GM18868 (cell line): ENCODE measurements at regions not wholly inside any gene's neighbourhood (a gene's known extent, or its start where the extent isn't known, plus 50 kb on each side); places are given as distances from the start of the nearest gene placed in this dataset.
"Not testable (repeated sequence)": the region's sequence is repeated elsewhere in the genome, so short reads cannot be mapped to it uniquely, and the experiment has no call there.

Source experiments
- ATAC-seq: cut with Tn5 transposase; IDR thresholded peaks from one replicate; pipeline ENCODE4 v1.9.1; 2021; ENCODE audit warnings: mild to moderate bottlenecking, moderate library complexity; ENCODE audit not compliant: unreplicated experiment

GRCh38 chr1:69058454-69058853, 509.3 kb upstream of the LRRC7 start:
- ATAC-seq = no peak

GRCh38 chr1:69070660-69071373, 496.9 kb upstream of the LRRC7 start:
- ATAC-seq = peak; percentile 86

GRCh38 chr1:69073176-69073575, 494.5 kb upstream of the LRRC7 start:
- no peak for ATAC-seq

DNA sequence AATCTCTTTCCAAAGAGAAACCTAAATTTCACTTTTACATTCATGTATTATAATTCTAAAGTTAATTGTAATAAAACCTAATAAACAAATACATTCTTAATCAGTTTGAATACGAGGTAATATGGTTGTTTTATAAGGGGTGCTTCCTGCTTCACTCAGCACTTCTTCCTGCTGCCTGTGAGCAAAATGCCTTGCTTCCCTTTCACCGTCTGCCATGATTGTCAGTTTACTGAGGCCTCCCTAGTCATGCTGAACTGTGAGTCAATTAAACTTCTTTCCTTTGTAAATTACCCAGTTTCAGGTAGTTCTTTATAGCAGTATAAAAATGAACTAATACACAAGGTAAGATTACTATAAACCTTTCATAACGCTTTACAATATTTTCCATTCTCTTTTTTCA, 491.1 kb upstream of the LRRC7 start:
- ATAC-seq = no peak

- ATAC-seq = no peak
These were observed 490.5 kb upstream of the LRRC7 start for GRCh38 chr1:69077198-69077597.

- ATAC-seq = no peak
These were observed 490.1 kb upstream of the LRRC7 start for GRCh38 chr1:69077633-69078032.

- ATAC-seq = no peak
These were observed 486.1 kb upstream of the LRRC7 start for GRCh38 chr1:69081668-69082067.

GRCh38 chr1:69082312-69082711, 485.4 kb upstream of the LRRC7 start:
- ATAC-seq = no peak

- ATAC-seq = no peak
These were observed 481.6 kb upstream of the LRRC7 start for GRCh38 chr1:69086148-69086547.

GRCh38 chr1:69088571-69088970, 479.2 kb upstream of the LRRC7 start:
- ATAC-seq = no peak

DNA sequence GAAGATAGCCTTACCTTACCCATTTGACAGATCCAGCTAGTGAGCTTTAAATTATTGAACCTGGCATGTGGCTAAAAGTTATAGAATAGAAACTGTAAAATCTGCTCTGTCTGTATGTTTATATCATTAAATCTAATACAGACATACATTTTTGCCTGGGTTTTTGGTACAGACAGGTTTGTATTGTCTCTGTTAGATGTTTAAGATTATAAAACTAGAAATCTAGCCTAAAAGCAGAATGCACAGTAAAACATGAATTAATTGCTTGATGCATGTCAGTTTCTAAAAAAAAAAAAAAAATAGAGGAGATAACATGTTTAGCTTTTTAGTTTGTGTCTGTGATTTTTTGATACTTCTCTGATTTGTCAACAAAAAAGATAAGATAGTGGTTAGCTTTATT, 477.6 kb upstream of the LRRC7 start:
- ATAC-seq = no peak

DNA sequence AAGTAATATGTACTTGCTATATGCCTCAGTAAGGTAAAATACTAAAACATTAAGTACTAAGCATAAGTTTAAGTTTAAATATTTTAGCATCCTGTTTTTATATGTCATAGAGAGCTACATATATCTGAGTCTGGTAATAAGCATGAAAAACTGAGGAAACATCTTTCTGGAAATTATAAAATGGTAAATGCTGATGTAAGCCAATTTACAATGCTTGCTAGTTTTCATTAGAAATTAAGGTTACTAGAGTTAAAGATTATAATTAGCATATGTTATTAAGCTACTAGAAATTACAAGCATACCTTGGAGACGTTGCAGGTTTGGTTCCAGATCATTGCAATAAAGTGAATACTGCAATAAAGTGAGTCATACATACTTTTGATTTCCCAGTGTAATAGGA, 477.0 kb upstream of the LRRC7 start:
- ATAC-seq = no peak

DNA sequence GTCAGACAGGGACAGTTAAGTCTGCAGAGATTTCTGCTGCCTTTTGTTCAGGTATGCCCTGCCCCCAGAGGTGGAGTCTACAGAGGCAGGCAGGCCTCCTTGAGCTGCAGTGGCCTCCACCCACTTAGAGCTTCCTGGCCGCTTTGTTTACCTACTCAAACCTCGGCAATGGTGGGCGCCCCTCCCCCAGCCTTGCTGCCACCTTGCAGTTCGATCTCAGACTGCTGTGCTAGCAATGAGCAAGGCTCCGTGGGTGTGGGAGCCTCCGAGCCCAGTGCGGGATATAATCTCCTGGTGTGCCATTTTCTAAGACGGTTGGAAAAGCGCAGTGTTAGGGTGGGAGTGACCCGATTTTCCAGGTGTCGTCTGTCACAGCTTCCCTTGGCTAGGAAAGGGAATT, 465.7 kb upstream of the LRRC7 start:
- not testable (repeated sequence) for ATAC-seq

- no peak for ATAC-seq
These were observed 464.5 kb upstream of the LRRC7 start for GRCh38 chr1:69103213-69103612.

DNA sequence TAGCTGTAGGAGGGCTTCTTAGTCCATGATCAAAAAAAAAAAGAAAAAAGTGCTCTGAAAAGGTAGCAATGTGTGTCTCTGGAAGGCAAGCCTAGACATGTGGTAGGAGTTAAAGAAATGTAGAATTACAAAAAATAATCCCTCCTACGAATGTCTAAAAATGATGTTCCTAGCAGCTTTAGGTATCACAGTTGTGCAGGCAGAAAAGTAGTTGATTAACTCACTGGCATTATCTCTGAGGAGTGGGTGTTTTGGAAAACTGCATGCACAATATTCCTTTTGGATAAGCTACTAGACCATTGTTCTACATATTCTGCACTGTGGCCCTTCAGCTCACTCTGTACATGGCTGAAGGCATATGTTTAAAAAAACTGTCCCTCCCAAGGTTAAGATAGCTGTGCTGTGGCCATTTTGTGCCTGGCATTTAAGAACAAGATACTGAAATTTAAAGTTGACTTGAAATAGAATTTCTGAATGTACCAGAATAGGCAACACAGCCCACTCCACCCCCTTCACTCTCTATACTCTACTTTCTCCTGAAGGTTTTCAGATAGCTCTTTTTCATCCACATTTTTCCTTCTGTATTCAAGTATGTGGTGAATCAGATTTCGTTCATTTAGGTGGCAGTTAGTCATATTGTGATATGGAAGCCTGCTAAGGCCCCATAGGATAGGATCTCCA, 463.9 kb upstream of the LRRC7 start:
- ATAC-seq = no peak

DNA sequence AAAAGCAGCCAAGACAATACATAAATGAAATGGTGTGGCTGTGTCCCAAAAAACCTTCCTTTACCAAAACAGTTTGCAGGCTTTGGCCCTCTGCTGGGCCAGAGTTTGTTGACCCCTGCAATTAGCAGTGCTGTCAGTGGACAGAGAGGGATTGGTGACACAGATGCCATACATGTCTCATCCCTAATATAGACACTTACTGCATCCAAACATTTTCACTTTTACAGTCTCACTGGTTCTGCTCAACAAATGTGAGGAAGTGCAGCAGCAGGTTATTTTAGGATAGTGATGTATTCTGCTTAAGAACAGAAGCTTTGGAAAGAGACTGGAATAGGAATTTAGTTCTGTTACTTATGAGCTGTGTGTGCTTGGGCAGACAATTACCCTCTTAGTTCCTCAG, 462.8 kb upstream of the LRRC7 start:
- ATAC-seq = no peak

GRCh38 chr1:69109277-69109676, 458.4 kb upstream of the LRRC7 start:
- no peak for ATAC-seq

- ATAC-seq = no peak
These were observed 456.9 kb upstream of the LRRC7 start for GRCh38 chr1:69110851-69111250.

DNA sequence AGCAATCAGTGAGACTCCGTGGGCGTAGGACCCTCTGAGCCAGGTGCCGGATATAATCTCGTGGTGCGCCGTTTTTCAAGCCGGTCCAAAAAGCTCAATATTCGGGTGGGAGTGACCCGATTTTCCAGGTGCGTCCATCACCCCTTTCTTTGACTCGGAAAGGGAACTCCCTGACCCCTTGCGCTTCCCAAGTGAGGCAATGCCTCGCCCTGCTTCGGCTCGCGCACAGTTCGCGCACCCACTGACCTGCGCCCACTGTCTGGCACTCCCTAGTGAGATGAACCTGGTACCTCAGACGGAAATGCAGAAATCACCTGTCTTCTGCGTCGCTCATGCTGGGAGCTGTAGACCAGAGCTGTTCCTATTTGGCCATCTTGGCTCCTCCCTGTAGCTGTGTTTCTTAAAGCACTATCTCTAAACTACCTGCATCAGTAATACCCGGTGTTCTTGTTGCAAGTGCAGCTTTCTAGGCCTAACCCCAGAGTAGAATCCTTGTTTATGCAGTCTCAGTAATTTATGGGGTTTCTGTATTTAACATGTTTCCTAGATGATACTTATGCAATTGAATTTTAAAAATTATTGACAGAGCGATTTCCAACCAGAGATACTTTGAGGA, 447.5 kb upstream of the LRRC7 start:
- not testable (repeated sequence) for ATAC-seq

DNA sequence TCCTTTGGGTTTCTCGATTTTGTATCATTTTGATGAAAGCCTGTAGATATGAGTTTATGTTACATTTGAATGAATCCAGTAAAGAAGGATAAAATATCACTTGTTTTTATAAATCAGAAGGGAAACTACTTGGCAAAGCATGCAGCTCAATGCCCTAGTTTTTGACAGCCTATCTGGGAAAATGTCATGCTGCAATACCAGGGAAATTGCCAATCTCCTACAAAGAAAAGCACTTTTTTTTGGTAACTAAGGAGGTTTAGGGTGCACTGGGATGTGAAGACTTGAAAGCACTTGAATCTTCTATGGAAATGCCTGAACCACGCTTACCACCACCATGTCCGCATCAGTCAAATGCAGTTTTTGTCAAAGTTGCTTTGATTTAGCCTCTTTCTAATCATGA, 446.9 kb upstream of the LRRC7 start:
- no peak for ATAC-seq

DNA sequence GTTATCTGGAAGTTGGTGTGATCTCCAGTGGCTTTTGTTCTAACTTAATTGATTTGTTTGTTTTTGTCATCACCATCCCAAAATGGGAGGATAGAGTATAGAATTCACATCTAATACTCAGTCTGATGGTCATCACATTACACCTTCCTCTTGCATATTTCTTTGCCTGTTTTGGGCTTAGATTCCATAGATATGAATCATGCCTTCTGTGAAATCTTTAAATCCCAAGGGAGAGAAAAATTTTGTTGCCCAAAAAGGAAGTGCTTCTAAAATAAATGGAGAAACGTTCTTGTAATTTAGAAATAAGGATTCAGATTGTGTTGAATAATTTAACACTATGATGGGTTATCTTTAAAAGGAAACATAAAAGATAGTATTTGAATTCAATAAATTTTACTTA, 446.0 kb upstream of the LRRC7 start:
- no peak for ATAC-seq

GRCh38 chr1:69122373-69122772, 445.3 kb upstream of the LRRC7 start:
- no peak for ATAC-seq
